CD4-positive, alpha-beta T cell (primary cell): ENCODE measurements at regions not wholly inside any gene's neighbourhood (a gene's known extent, or its start where the extent isn't known, plus 50 kb on each side); places are given as distances from the start of the nearest gene placed in this dataset.

Source experiments
- ATAC-seq: fragments of 200-7000 bp; cut with Tn5 transposase; one replicate; pipeline ENCODE4 v1.10.0; 2022; ENCODE audit warnings: mild to moderate bottlenecking; ENCODE audit not compliant: poor library complexity
- CTCF ChIA-PET: fragments of 350-600 bp; sonication (Branson Sonifier 250); formaldehyde crosslinking; loops from one replicate; lab custom pipeline; 2021; ENCODE audit warnings: antibody characterized with exemption, inconsistent platforms; lab: Charles Lee
- POLR2A ChIA-PET: fragments of 350-600 bp; sonication (Branson Sonifier 250); formaldehyde crosslinking; loops from one replicate; lab custom pipeline; 2021; ENCODE audit warnings: antibody characterized with exemption, inconsistent platforms; lab: Charles Lee
- DNase-seq, 14 experiments: peaks; one replicate each; pipeline ENCODE4 v3.0.0-alpha.2; 2013 to 2020; ENCODE audit warnings: mixed read lengths in 2 of 14
- H3K27ac ChIP-seq, 2 donors: one replicate each; pipeline versions ENCODE4 v1.5.1 to v1.7.0; 2013; ENCODE audit warnings: low read length in 2 of 2, low read depth in 1 of 2, mild to moderate bottlenecking in 1 of 2
- H3K27me3 ChIP-seq, 2 experiments: 1 replicate in 1 of 2; 2 replicates in 1 of 2; pipeline versions ENCODE4 v1.6.1 to v1.7.0; 2013; ENCODE audit warnings: low read length in 2 of 2, control low read depth in 1 of 2, mild to moderate bottlenecking in 1 of 2, moderate library complexity in 1 of 2; ENCODE audit not compliant: insufficient read depth in 2 of 2, control insufficient read depth in 1 of 2
- H3K36me3 ChIP-seq: one replicate; pipeline ENCODE4 v1.6.1; 2013; ENCODE audit warnings: low read length, control low read depth; ENCODE audit not compliant: insufficient read depth
- H3K4me1 ChIP-seq: one replicate; pipeline ENCODE4 v1.6.1; 2013; ENCODE audit warnings: low read length, control low read depth; ENCODE audit not compliant: insufficient read depth
- H3K4me3 ChIP-seq: one replicate; pipeline ENCODE4 v1.5.1; 2013; ENCODE audit warnings: mild to moderate bottlenecking, low read length, moderate library complexity
- H3K9me3 ChIP-seq, 2 experiments: 1 replicate in 1 of 2; 2 replicates in 1 of 2; pipeline versions ENCODE4 v1.6.1 to v1.7.0; 2013; ENCODE audit warnings: low read length in 2 of 2, mild to moderate bottlenecking in 2 of 2, control low read depth in 1 of 2, moderate library complexity in 1 of 2; ENCODE audit not compliant: control insufficient read depth in 1 of 2, insufficient read depth in 1 of 2
- H3K27ac Mint-ChIP-seq: one replicate; pipeline ENCODE4 v1.8.0; 2020; ENCODE audit warnings: mixed read lengths
- H3K27me3 Mint-ChIP-seq: one replicate; pipeline ENCODE4 v1.8.0; 2021; ENCODE audit warnings: mixed read lengths
- H3K36me3 Mint-ChIP-seq: one replicate; pipeline ENCODE4 v1.8.0; 2021; ENCODE audit warnings: low read depth, mixed read lengths
- H3K4me1 Mint-ChIP-seq: one replicate; pipeline ENCODE4 v1.8.0; 2021; ENCODE audit warnings: low read depth, mixed read lengths
- H3K4me3 Mint-ChIP-seq: one replicate; pipeline ENCODE4 v1.8.0; 2020; ENCODE audit warnings: mild to moderate bottlenecking, mixed read lengths
- H3K9me3 Mint-ChIP-seq: one replicate; pipeline ENCODE4 v1.8.0; 2020; ENCODE audit warnings: mixed read lengths
- CTCF ChIP-seq: fragments of 200-600 bp; IDR thresholded peaks from one replicate; pipeline ENCODE4 v1.8.0; 2022; ENCODE audit warnings: antibody characterized with exemption, mild to moderate bottlenecking
- intact Hi-C, 2 experiments: fragments of 100-400 bp; cut with DNase I in 1 of 2; cut with micrococcal nuclease in 1 of 2; formaldehyde crosslinking; loops; one replicate each; pipeline versions ENCODE4 v1.15.1 to v1.9.0; 2023 to 2025; cut with DNase I, micrococcal nuclease

- no peaks in the 10 kb centered on the region for H3K36me3 ChIP-seq
- ATAC-seq (no peak), DNase-seq (no peak)
- CTCF ChIA-PET: no interaction called here
- H3K27ac Mint-ChIP-seq: no peak overlapping the region
- POLR2A ChIA-PET: no interaction called here
- no peak overlapping the region for H3K27ac ChIP-seq
- no peak overlapping the region for H3K4me3 Mint-ChIP-seq
- intact Hi-C loops: no loop called here
- H3K36me3 Mint-ChIP-seq: no peaks in the 10 kb centered on the region
- no peak for TF ChIP-seq CTCF
- no peaks in the 10 kb centered on the region for H3K9me3 ChIP-seq
- H3K4me1 ChIP-seq: no peaks in the 10 kb centered on the region
- H3K27me3 Mint-ChIP-seq: no peaks in the 10 kb centered on the region
- H3K4me3 ChIP-seq: no peak overlapping the region
- peaks cover 14% of the 10 kb centered on the region for H3K9me3 Mint-ChIP-seq
- no peaks in the 10 kb centered on the region for H3K27me3 ChIP-seq
- H3K4me1 Mint-ChIP-seq: no peaks in the 10 kb centered on the region
These were observed 1295.0 kb downstream of the JRKL start for GRCh38 chr11:97684486-97685439.

- no peak overlapping the region for H3K27ac Mint-ChIP-seq
- H3K4me3 ChIP-seq: no peak overlapping the region
- H3K4me1 Mint-ChIP-seq: no peaks in the 10 kb centered on the region
- H3K36me3 ChIP-seq: no peaks in the 10 kb centered on the region
- DNase-seq (no peak), ATAC-seq (no peak)
- no peak overlapping the region for H3K4me3 Mint-ChIP-seq
- no peaks in the 10 kb centered on the region for H3K9me3 ChIP-seq
- H3K36me3 Mint-ChIP-seq: no peaks in the 10 kb centered on the region
- no peaks in the 10 kb centered on the region for H3K4me1 ChIP-seq
- H3K27me3 ChIP-seq: no peaks in the 10 kb centered on the region
- peaks cover 15% of the 10 kb centered on the region for H3K9me3 Mint-ChIP-seq
- ChIA-PET POLR2A (no interaction called here), CTCF (no interaction called here)
- intact Hi-C loops: no loop called here
- no peak overlapping the region for H3K27ac ChIP-seq
- H3K27me3 Mint-ChIP-seq: no peaks in the 10 kb centered on the region
- no peak for TF ChIP-seq CTCF
These were observed 1295.9 kb downstream of the JRKL start for GRCh38 chr11:97685695-97686094.

- intact Hi-C loops: no loop called here
- H3K4me3 ChIP-seq: no peak overlapping the region
- DNase-seq: no peak
- H3K36me3 ChIP-seq: no peaks in the 10 kb centered on the region
- TF ChIP-seq CTCF: no peak
- Mint-ChIP-seq H3K36me3 (no peaks in the 10 kb centered on the region), H3K9me3 (peaks cover 13% of the 10 kb centered on the region), H3K27me3 (no peaks in the 10 kb centered on the region), H3K4me1 (no peaks in the 10 kb centered on the region), H3K4me3 (no peak overlapping the region), H3K27ac (no peak overlapping the region)
- H3K27ac ChIP-seq: no peak overlapping the region
- H3K4me1 ChIP-seq: no peaks in the 10 kb centered on the region
- POLR2A ChIA-PET: no interaction called here
- H3K27me3 ChIP-seq: no peaks in the 10 kb centered on the region
- CTCF ChIA-PET: no interaction called here
- no peak for ATAC-seq
- H3K9me3 ChIP-seq: no peaks in the 10 kb centered on the region
These were observed 1297.3 kb downstream of the JRKL start for GRCh38 chr11:97687111-97687510.
